Stimulated activated CD8-positive, alpha-beta memory T cell treated with anti-CD3 and anti-CD28 coated beads, Interleukin-7, amount 100 ng/mL, for 1 hour (primary cell): ENCODE measurements at regions not wholly inside any gene's neighbourhood (a gene's known extent, or its start where the extent isn't known, plus 50 kb on each side); places are given as distances from the start of the nearest gene placed in this dataset.
"Not testable (repeated sequence)": the region's sequence is repeated elsewhere in the genome, so short reads cannot be mapped to it uniquely, and the experiment has no call there.

Experiments used
- DNase-seq, 2 donors: peaks; one replicate each; pipeline ENCODE4 v3.0.0-alpha.2; 2020; ENCODE audit warnings: low read depth in 2 of 2

- no peak for DNase-seq
These were observed 56.4 kb downstream of the FOXF2 start for GRCh38 chr6:1445650-1446330.

- DNase-seq: no peak
These were observed 60.5 kb downstream of the FOXF2 start for GRCh38 chr6:1449896-1450295.

- no peak for DNase-seq
These were observed 63.6 kb downstream of the FOXF2 start for GRCh38 chr6:1453024-1453423.

- not testable (repeated sequence) for DNase-seq
These were observed 67.4 kb downstream of the FOXF2 start for GRCh38 chr6:1456816-1457215.

GRCh38 chr6:1461207-1461606 lies 71.8 kb downstream of the FOXF2 start:
- DNase-seq: no peak

- DNase-seq: no peak
These were observed 72.4 kb downstream of the FOXF2 start for GRCh38 chr6:1461736-1462135.

- no peak for DNase-seq
These were observed 73.9 kb downstream of the FOXF2 start for GRCh38 chr6:1463275-1463674.

- no peak for DNase-seq
These were observed 74.5 kb downstream of the FOXF2 start for GRCh38 chr6:1463751-1464426.

- no peak for DNase-seq
These were observed 75.5 kb downstream of the FOXF2 start for GRCh38 chr6:1464781-1465370.

GRCh38 chr6:1468126-1468525 lies 78.8 kb downstream of the FOXF2 start:
- DNase-seq: no peak

GRCh38 chr6:1470040-1470439 lies 80.7 kb downstream of the FOXF2 start:
- no peak for DNase-seq

GRCh38 chr6:1472643-1473042 lies 83.3 kb downstream of the FOXF2 start:
- no peak for DNase-seq

- DNase-seq: no peak
These were observed 83.8 kb downstream of the FOXF2 start for GRCh38 chr6:1473166-1473565.

GRCh38 chr6:1473598-1473997 lies 84.2 kb downstream of the FOXF2 start:
- DNase-seq: no peak

- no peak for DNase-seq
These were observed 84.8 kb downstream of the FOXF2 start for GRCh38 chr6:1474205-1474604.

GRCh38 chr6:1475174-1475573 lies 85.8 kb downstream of the FOXF2 start:
- no peak for DNase-seq

- DNase-seq: no peak
These were observed 88.2 kb downstream of the FOXF2 start for GRCh38 chr6:1477432-1478090.

- not testable (repeated sequence) for DNase-seq
These were observed 88.9 kb downstream of the FOXF2 start for GRCh38 chr6:1478163-1478826.

- DNase-seq: no peak
These were observed 89.7 kb downstream of the FOXF2 start for GRCh38 chr6:1479095-1479494.

- DNase-seq: no peak
These were observed 90.3 kb downstream of the FOXF2 start for GRCh38 chr6:1479601-1480221.

- DNase-seq: no peak
These were observed 91.9 kb downstream of the FOXF2 start for GRCh38 chr6:1481286-1481685.
